ENCODE measurements at regions not wholly inside any gene's neighbourhood (a gene's known extent, or its start where the extent isn't known, plus 50 kb on each side); places are given as distances from the start of the nearest gene placed in this dataset.

GRCh38 chr15:36390491-36390890, 188.9 kb upstream of the CDIN1 start:
- no peak overlapping the region for H3K27ac ChIP-seq (ENCODE audit: insufficient read depth, low read length, poor library complexity, severe bottlenecking)
- DNase-seq = no peak
- H3K4me1 ChIP-seq (ENCODE audit: control insufficient read depth, insufficient read depth, low read length, poor library complexity, severe bottlenecking) = no peaks in the 10 kb centered on the region
- no peaks in the 10 kb centered on the region for H3K27me3 ChIP-seq (replicated peaks; ENCODE audit: control insufficient read depth, insufficient read depth, low read length, poor library complexity, severe bottlenecking)
- H3K9me3 ChIP-seq (ENCODE audit: control insufficient read depth, low read length) = no peaks in the 10 kb centered on the region
- no peak overlapping the region for H3K4me3 ChIP-seq (ENCODE audit: insufficient read depth, low read depth, low read length, poor library complexity, severe bottlenecking)
- H3K36me3 ChIP-seq (ENCODE audit: control insufficient read depth, insufficient read depth, low read length) = no peaks in the 10 kb centered on the region

DNA sequence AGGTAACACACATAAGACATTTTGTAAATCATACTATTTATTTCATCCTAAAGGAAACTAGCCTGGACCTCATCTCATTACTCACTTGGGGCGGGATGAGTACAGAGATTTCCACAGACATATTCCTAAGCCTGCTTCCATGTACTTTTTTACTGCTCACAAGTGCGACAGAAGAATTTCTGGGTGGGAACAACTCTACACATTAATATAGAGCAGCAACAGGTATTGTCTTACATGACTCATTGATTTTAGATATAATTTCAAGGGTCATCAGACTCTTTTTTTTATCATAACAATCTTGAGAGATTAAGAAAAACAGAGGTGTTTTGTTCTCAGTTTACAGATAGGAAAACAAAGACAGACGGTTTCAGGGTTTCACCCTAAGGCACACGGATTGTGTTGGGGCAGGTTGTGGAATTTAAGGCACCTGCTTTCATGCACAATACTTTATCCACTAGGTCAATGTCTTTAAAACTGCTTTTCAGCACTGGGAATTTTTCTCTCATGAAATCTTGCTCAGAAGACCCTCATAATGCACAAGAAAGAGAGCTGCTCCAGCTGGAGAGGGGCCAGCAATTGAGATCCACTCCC, 186.7 kb upstream of the CDIN1 start:
- Histone ChIP-seq H3K4me3 (ENCODE audit: insufficient read depth, low read depth, low read length, poor library complexity, severe bottlenecking) (no peak overlapping the region), H3K4me1 (ENCODE audit: control insufficient read depth, insufficient read depth, low read length, poor library complexity, severe bottlenecking) (no peaks in the 10 kb centered on the region), H3K27me3 (replicated peaks; ENCODE audit: control insufficient read depth, insufficient read depth, low read length, poor library complexity, severe bottlenecking) (no peaks in the 10 kb centered on the region), H3K9me3 (ENCODE audit: control insufficient read depth, low read length) (no peaks in the 10 kb centered on the region), H3K27ac (ENCODE audit: insufficient read depth, low read length, poor library complexity, severe bottlenecking) (no peak overlapping the region), H3K36me3 (ENCODE audit: control insufficient read depth, insufficient read depth, low read length) (no peaks in the 10 kb centered on the region)
- no peak for DNase-seq

- Histone ChIP-seq H3K4me1 (ENCODE audit: control insufficient read depth, insufficient read depth, low read length, poor library complexity, severe bottlenecking) (no peaks in the 10 kb centered on the region), H3K27me3 (replicated peaks; ENCODE audit: control insufficient read depth, insufficient read depth, low read length, poor library complexity, severe bottlenecking) (no peaks in the 10 kb centered on the region), H3K9me3 (ENCODE audit: control insufficient read depth, low read length) (no peaks in the 10 kb centered on the region), H3K4me3 (ENCODE audit: insufficient read depth, low read depth, low read length, poor library complexity, severe bottlenecking) (no peak overlapping the region), H3K27ac (ENCODE audit: insufficient read depth, low read length, poor library complexity, severe bottlenecking) (no peak overlapping the region), H3K36me3 (ENCODE audit: control insufficient read depth, insufficient read depth, low read length) (no peaks in the 10 kb centered on the region)
- no peak for DNase-seq
Observed at GRCh38 chr15:36398212-36398611, 181.2 kb upstream of the CDIN1 start.

DNA sequence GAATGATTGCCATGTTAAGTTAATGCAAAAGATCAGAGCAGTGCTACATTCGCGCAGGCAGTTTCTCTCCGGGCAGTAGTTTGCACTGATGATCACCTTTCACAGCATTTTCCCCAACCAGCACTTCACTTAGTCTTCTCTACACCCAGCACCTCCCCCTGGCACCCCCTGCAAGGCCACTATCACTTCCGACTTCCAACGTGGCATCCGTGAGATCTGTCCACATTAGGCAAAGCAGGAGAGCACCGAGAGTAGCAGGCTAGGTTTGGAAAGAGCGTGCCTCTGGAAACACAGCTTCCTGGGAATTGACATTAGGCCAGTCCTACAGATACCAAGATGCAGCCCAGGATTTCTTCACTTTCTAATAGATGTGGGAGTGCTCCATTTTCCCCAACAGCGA, 180.2 kb upstream of the CDIN1 start:
- Histone ChIP-seq H3K4me3 (ENCODE audit: insufficient read depth, low read depth, low read length, poor library complexity, severe bottlenecking) (no peak overlapping the region), H3K4me1 (ENCODE audit: control insufficient read depth, insufficient read depth, low read length, poor library complexity, severe bottlenecking) (no peaks in the 10 kb centered on the region)

GRCh38 chr15:36400936-36401585, 178.4 kb upstream of the CDIN1 start:
- H3K9me3 ChIP-seq (ENCODE audit: control insufficient read depth, low read length) = no peaks in the 10 kb centered on the region
- H3K27me3 ChIP-seq (replicated peaks; ENCODE audit: control insufficient read depth, insufficient read depth, low read length, poor library complexity, severe bottlenecking) = no peaks in the 10 kb centered on the region
- H3K4me3 ChIP-seq (ENCODE audit: insufficient read depth, low read depth, low read length, poor library complexity, severe bottlenecking) = no peak overlapping the region
- no peaks in the 10 kb centered on the region for H3K4me1 ChIP-seq (ENCODE audit: control insufficient read depth, insufficient read depth, low read length, poor library complexity, severe bottlenecking)
- no peak overlapping the region for H3K27ac ChIP-seq (ENCODE audit: insufficient read depth, low read length, poor library complexity, severe bottlenecking)
- no peaks in the 10 kb centered on the region for H3K36me3 ChIP-seq (ENCODE audit: control insufficient read depth, insufficient read depth, low read length)
- DNase-seq = no peak

More for the DNA sequence above, 180.2 kb upstream of the CDIN1 start:
- no peaks in the 10 kb centered on the region for H3K36me3 ChIP-seq (ENCODE audit: control insufficient read depth, insufficient read depth, low read length)
- no peak overlapping the region for H3K27ac ChIP-seq (ENCODE audit: insufficient read depth, low read length, poor library complexity, severe bottlenecking)
- H3K9me3 ChIP-seq (ENCODE audit: control insufficient read depth, low read length) = no peaks in the 10 kb centered on the region
- H3K27me3 ChIP-seq (replicated peaks; ENCODE audit: control insufficient read depth, insufficient read depth, low read length, poor library complexity, severe bottlenecking) = no peaks in the 10 kb centered on the region
- DNase-seq = no peak

- Histone ChIP-seq H3K9me3 (ENCODE audit: control insufficient read depth, low read length) (no peaks in the 10 kb centered on the region), H3K36me3 (ENCODE audit: control insufficient read depth, insufficient read depth, low read length) (no peaks in the 10 kb centered on the region), H3K27ac (ENCODE audit: insufficient read depth, low read length, poor library complexity, severe bottlenecking) (no peak overlapping the region), H3K4me1 (ENCODE audit: control insufficient read depth, insufficient read depth, low read length, poor library complexity, severe bottlenecking) (no peaks in the 10 kb centered on the region), H3K4me3 (ENCODE audit: insufficient read depth, low read depth, low read length, poor library complexity, severe bottlenecking) (no peak overlapping the region), H3K27me3 (replicated peaks; ENCODE audit: control insufficient read depth, insufficient read depth, low read length, poor library complexity, severe bottlenecking) (no peaks in the 10 kb centered on the region)
- no peak for DNase-seq
Observed at GRCh38 chr15:36401586-36401966, 177.8 kb upstream of the CDIN1 start.

GRCh38 chr15:36403351-36403750, 176.1 kb upstream of the CDIN1 start:
- no peak for DNase-seq
- Histone ChIP-seq H3K27ac (ENCODE audit: insufficient read depth, low read length, poor library complexity, severe bottlenecking) (no peak overlapping the region), H3K9me3 (ENCODE audit: control insufficient read depth, low read length) (no peaks in the 10 kb centered on the region), H3K27me3 (replicated peaks; ENCODE audit: control insufficient read depth, insufficient read depth, low read length, poor library complexity, severe bottlenecking) (no peaks in the 10 kb centered on the region), H3K4me3 (ENCODE audit: insufficient read depth, low read depth, low read length, poor library complexity, severe bottlenecking) (no peak overlapping the region), H3K4me1 (ENCODE audit: control insufficient read depth, insufficient read depth, low read length, poor library complexity, severe bottlenecking) (no peaks in the 10 kb centered on the region), H3K36me3 (ENCODE audit: control insufficient read depth, insufficient read depth, low read length) (no peaks in the 10 kb centered on the region)

DNA sequence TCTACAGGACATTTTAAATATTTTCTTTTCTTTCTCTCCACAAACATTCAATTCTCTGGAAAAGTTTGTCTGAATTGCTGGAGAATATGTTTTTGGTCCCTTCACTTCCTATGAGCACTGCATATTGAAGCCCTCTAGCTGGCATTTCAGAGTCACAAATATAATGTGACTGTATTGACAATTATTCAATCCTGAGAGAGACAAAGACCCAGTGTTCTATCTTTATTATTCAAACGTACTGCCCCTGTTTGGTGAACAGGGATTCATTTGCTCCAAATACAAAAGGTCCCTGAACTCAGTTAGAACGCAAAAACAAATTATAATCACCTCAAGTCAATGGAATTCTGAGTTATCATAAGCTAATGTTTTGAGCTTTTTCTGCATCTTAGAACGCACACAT, 173.1 kb upstream of the CDIN1 start:
- no peaks in the 10 kb centered on the region for H3K4me1 ChIP-seq (ENCODE audit: control insufficient read depth, insufficient read depth, low read length, poor library complexity, severe bottlenecking)
- H3K27ac ChIP-seq (ENCODE audit: insufficient read depth, low read length, poor library complexity, severe bottlenecking) = no peak overlapping the region
- no peaks in the 10 kb centered on the region for H3K27me3 ChIP-seq (replicated peaks; ENCODE audit: control insufficient read depth, insufficient read depth, low read length, poor library complexity, severe bottlenecking)
- DNase-seq = no peak
- H3K9me3 ChIP-seq (ENCODE audit: control insufficient read depth, low read length) = no peaks in the 10 kb centered on the region
- no peaks in the 10 kb centered on the region for H3K36me3 ChIP-seq (ENCODE audit: control insufficient read depth, insufficient read depth, low read length)
- H3K4me3 ChIP-seq (ENCODE audit: insufficient read depth, low read depth, low read length, poor library complexity, severe bottlenecking) = no peak overlapping the region

DNA sequence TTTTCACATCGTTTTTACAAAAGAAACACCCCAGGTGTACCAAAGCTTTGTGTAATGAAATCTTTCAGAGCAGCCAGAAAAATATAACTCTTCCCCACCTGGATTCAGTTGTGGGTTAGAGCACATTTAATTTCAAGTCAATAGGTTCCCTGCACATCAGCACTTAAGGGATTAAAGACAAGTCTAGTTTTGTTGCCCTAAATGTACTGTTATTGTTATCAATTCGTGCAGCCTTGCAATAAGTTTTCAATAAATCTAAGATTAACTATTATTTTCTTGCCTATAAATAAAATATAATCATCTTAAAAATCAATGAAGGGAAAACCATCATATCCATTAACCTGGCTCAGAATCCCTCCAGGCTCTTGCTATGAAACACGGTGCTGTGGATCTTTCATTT, 172.5 kb upstream of the CDIN1 start:
- H3K27ac ChIP-seq (ENCODE audit: insufficient read depth, low read length, poor library complexity, severe bottlenecking) = no peak overlapping the region
- H3K9me3 ChIP-seq (ENCODE audit: control insufficient read depth, low read length) = no peaks in the 10 kb centered on the region
- no peaks in the 10 kb centered on the region for H3K4me1 ChIP-seq (ENCODE audit: control insufficient read depth, insufficient read depth, low read length, poor library complexity, severe bottlenecking)
- no peaks in the 10 kb centered on the region for H3K36me3 ChIP-seq (ENCODE audit: control insufficient read depth, insufficient read depth, low read length)
- no peak for DNase-seq
- no peaks in the 10 kb centered on the region for H3K27me3 ChIP-seq (replicated peaks; ENCODE audit: control insufficient read depth, insufficient read depth, low read length, poor library complexity, severe bottlenecking)
- no peak overlapping the region for H3K4me3 ChIP-seq (ENCODE audit: insufficient read depth, low read depth, low read length, poor library complexity, severe bottlenecking)

DNA sequence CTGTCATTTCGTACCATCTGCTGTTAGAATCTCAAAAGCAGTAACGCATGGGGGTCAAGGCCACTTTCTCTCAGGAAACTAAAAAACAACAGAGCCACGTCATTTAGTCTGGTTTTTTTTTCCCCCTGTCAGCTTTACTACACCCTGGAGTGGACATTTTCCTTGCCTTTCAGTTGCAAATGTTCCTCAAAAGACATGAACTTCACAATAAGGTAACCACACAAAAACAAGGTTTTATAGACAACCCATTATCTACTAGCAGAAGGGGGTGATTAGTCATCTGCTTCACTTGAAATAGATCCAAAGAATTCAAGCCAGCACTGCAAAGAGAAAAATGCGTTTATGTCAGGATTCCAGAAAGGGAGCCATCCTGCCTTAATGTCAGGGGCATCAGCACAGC, 171.8 kb upstream of the CDIN1 start:
- no peaks in the 10 kb centered on the region for H3K9me3 ChIP-seq (ENCODE audit: control insufficient read depth, low read length)

More for the DNA sequence above, 171.8 kb upstream of the CDIN1 start:
- DNase-seq = no peak
- no peak overlapping the region for H3K4me3 ChIP-seq (ENCODE audit: insufficient read depth, low read depth, low read length, poor library complexity, severe bottlenecking)
- H3K27me3 ChIP-seq (replicated peaks; ENCODE audit: control insufficient read depth, insufficient read depth, low read length, poor library complexity, severe bottlenecking) = no peaks in the 10 kb centered on the region
- no peak overlapping the region for H3K27ac ChIP-seq (ENCODE audit: insufficient read depth, low read length, poor library complexity, severe bottlenecking)
- no peaks in the 10 kb centered on the region for H3K4me1 ChIP-seq (ENCODE audit: control insufficient read depth, insufficient read depth, low read length, poor library complexity, severe bottlenecking)
- H3K36me3 ChIP-seq (ENCODE audit: control insufficient read depth, insufficient read depth, low read length) = no peaks in the 10 kb centered on the region

Measured in effector memory CD4-positive, alpha-beta T cell (primary cell).